ENCODE measurements at regions not wholly inside any gene's neighbourhood (a gene's known extent, or its start where the extent isn't known, plus 50 kb on each side); places are given as distances from the start of the nearest gene placed in this dataset.

GRCh38 chr1:213423605-213424004 lies 372.6 kb downstream of the RPS6KC1 start:
- FAIRE-seq = no peak
- no peak overlapping the region for H3K4me3 Mint-ChIP-seq (ENCODE audit: unreplicated experiment)

DNA sequence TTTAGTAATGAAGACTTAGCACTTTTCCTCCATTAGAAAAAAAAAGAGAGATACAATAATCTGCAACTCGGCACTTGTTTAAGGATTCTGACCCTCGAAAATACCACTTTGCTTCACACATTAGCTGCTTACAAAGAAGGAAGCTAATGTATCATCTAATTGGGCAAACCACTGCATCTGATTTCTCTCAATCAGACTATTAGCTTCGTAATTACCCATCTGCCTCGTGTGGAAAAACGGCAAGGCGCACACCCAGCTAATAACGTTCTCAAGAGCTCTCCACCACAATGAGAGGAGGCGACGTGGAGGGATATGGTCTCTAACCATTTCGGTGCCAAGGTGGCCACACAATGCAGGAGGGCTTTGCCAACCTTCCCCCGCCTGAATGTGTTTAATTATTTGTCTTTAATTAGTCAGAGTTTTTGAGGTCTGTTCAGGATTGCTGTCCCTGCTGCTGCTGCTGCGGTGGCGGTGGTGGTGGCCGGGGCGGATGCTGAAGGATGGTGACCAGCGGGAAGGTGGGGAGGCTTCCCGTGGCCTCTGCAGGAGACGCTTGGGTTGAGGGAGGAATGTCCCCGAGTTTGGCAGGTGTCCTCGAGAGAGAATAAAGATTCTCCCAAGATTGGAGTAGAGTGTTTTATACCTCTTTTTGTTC lies 374.5 kb downstream of the RPS6KC1 start:
- Mint-ChIP-seq H3K4me1 (ENCODE audit: low read depth, unreplicated experiment) (no peaks in the 10 kb centered on the region), H3K27ac (ENCODE audit: unreplicated experiment) (no peak overlapping the region), H3K4me3 (ENCODE audit: unreplicated experiment) (no peak overlapping the region), H3K36me3 (ENCODE audit: low read depth, unreplicated experiment) (no peaks in the 10 kb centered on the region), H3K9me3 (ENCODE audit: unreplicated experiment) (peaks cover 3% of the 10 kb centered on the region), H3K27me3 (ENCODE audit: low read depth, unreplicated experiment) (peaks cover 33% of the 10 kb centered on the region)
- FAIRE-seq = no peak
- Histone ChIP-seq H3K79me2 (ENCODE audit: insufficient read depth, low read length) (no peaks in the 10 kb centered on the region), H3K27me3 (ENCODE audit: insufficient read depth, low read length) (peaks cover 2% of the 10 kb centered on the region), H3K4me3 (ENCODE audit: insufficient read depth, low read depth, low read length) (no peak overlapping the region), H3K4me1 (ENCODE audit: insufficient read depth, low read length) (no peaks in the 10 kb centered on the region), H3K9me3 (ENCODE audit: insufficient read depth, low read depth, low read length) (no peaks in the 10 kb centered on the region), H3K36me3 (ENCODE audit: insufficient read depth, low read length) (no peaks in the 10 kb centered on the region), H4K20me1 (ENCODE audit: insufficient read depth, low read length) (no peaks in the 10 kb centered on the region), H3K27ac (ENCODE audit: low read depth, low read length) (no peak overlapping the region), H3K4me2 (ENCODE audit: low read length) (no peak overlapping the region), H2AFZ (ENCODE audit: low read depth, low read length) (no peak overlapping the region), H3K9ac (ENCODE audit: low read length) (no peak overlapping the region)
- DNase-seq (ENCODE audit: low read depth) = no peak
- TF ChIP-seq EZH2 (IDR thresholded peaks at IDR 0.05; ENCODE audit: insufficient read depth, low read length) = no peak
- TF ChIP-seq CTCF (IDR thresholded peaks at IDR 0.05; ENCODE audit: insufficient read depth, low read depth, low read length) = no peak

More at GRCh38 chr1:213423605-213424004, 372.6 kb downstream of the RPS6KC1 start:
- Histone ChIP-seq H3K9me3 (ENCODE audit: insufficient read depth, low read depth, low read length) (no peaks in the 10 kb centered on the region), H3K27ac (ENCODE audit: low read depth, low read length) (no peak overlapping the region), H3K4me2 (ENCODE audit: low read length) (no peak overlapping the region), H3K4me1 (ENCODE audit: insufficient read depth, low read length) (no peaks in the 10 kb centered on the region), H3K4me3 (ENCODE audit: insufficient read depth, low read depth, low read length) (no peak overlapping the region), H3K79me2 (ENCODE audit: insufficient read depth, low read length) (no peaks in the 10 kb centered on the region), H3K9ac (ENCODE audit: low read length) (no peak overlapping the region), H4K20me1 (ENCODE audit: insufficient read depth, low read length) (no peaks in the 10 kb centered on the region), H3K36me3 (ENCODE audit: insufficient read depth, low read length) (no peaks in the 10 kb centered on the region), H2AFZ (ENCODE audit: low read depth, low read length) (no peak overlapping the region), H3K27me3 (ENCODE audit: insufficient read depth, low read length) (peaks cover 2% of the 10 kb centered on the region)
- no peak for DNase-seq (ENCODE audit: low read depth)
- H3K4me1 Mint-ChIP-seq (ENCODE audit: low read depth, unreplicated experiment) = no peaks in the 10 kb centered on the region
- TF ChIP-seq CTCF (IDR thresholded peaks at IDR 0.05; ENCODE audit: insufficient read depth, low read depth, low read length) = no peak
- TF ChIP-seq EZH2 (IDR thresholded peaks at IDR 0.05; ENCODE audit: insufficient read depth, low read length) = no peak
- peaks cover 36% of the 10 kb centered on the region for H3K27me3 Mint-ChIP-seq (ENCODE audit: low read depth, unreplicated experiment)
- no peaks in the 10 kb centered on the region for H3K36me3 Mint-ChIP-seq (ENCODE audit: low read depth, unreplicated experiment)
- H3K27ac Mint-ChIP-seq (ENCODE audit: unreplicated experiment) = no peak overlapping the region
- H3K9me3 Mint-ChIP-seq (ENCODE audit: unreplicated experiment) = peaks cover 4% of the 10 kb centered on the region

DNA sequence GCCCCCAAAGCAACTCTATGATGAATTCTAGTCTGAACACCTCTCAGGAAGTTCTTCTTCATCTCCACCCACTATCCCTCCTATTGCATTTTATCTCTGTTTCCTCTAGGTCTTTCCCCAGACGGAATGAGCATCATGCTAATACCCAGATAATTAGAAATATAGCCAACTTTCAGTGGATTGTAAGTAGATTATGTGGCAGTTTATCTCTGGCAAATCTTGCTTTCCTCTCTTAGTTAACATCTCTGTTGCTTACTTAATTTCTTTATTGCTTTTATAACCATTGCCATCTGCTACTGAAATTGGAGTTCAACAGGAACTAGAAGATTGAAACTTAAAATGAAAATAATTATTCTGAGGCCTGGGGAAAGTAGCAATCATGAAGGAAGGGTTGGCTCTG lies 378.6 kb downstream of the RPS6KC1 start:
- Mint-ChIP-seq H3K27me3 (ENCODE audit: low read depth, unreplicated experiment) (peaks cover 12% of the 10 kb centered on the region), H3K4me1 (ENCODE audit: low read depth, unreplicated experiment) (peaks cover 5% of the 10 kb centered on the region), H3K36me3 (ENCODE audit: low read depth, unreplicated experiment) (no peaks in the 10 kb centered on the region), H3K27ac (ENCODE audit: unreplicated experiment) (no peak overlapping the region), H3K4me3 (ENCODE audit: unreplicated experiment) (no peak overlapping the region), H3K9me3 (ENCODE audit: unreplicated experiment) (no peaks in the 10 kb centered on the region)
- Histone ChIP-seq H3K4me3 (ENCODE audit: insufficient read depth, low read depth, low read length) (no peak overlapping the region), H3K4me1 (ENCODE audit: insufficient read depth, low read length) (no peaks in the 10 kb centered on the region), H3K9me3 (ENCODE audit: insufficient read depth, low read depth, low read length) (no peaks in the 10 kb centered on the region), H3K36me3 (ENCODE audit: insufficient read depth, low read length) (no peaks in the 10 kb centered on the region), H3K9ac (ENCODE audit: low read length) (no peak overlapping the region), H3K27me3 (ENCODE audit: insufficient read depth, low read length) (no peaks in the 10 kb centered on the region), H4K20me1 (ENCODE audit: insufficient read depth, low read length) (no peaks in the 10 kb centered on the region), H3K4me2 (ENCODE audit: low read length) (no peak overlapping the region), H2AFZ (ENCODE audit: low read depth, low read length) (no peak overlapping the region), H3K27ac (ENCODE audit: low read depth, low read length) (no peak overlapping the region), H3K79me2 (ENCODE audit: insufficient read depth, low read length) (no peaks in the 10 kb centered on the region)
- TF ChIP-seq CTCF (IDR thresholded peaks at IDR 0.05; ENCODE audit: insufficient read depth, low read depth, low read length) (no peak), EZH2 (IDR thresholded peaks at IDR 0.05; ENCODE audit: insufficient read depth, low read length) (no peak)
- DNase-seq (ENCODE audit: low read depth) (no peak), FAIRE-seq (no peak)
